K562 (cell line): ENCODE measurements at regions not wholly inside any gene's neighbourhood (a gene's known extent, or its start where the extent isn't known, plus 50 kb on each side); places are given as distances from the start of the nearest gene placed in this dataset.

Experiments used
- ATAC-seq: fragments of 200-7000 bp; cut with Tn5 transposase; 3 replicates; pipeline ENCODE4 v1.9.1; 2020; ENCODE audit warnings: moderate library complexity
- BruUV-seq: library from RNA; stranded (reverse); fragments of 400-500 nt; replicated peaks from 2 replicates; lab custom pipeline; 2021; lab: Mats Ljungman, UMichigan
- CTCF ChIA-PET: fragments of 300-600 bp; formaldehyde crosslinking; extraction: SDS; loops from one replicate; lab custom pipeline; 2021; ENCODE audit warnings: low intra/inter-chr PET ratio; lab: Yijun Ruan, JAX
- POLR2A ChIA-PET: fragments of 300-600, 350-650 bp; sonication (Branson Sonifier 250); formaldehyde crosslinking; extraction: SDS; loops from one replicate; lab custom pipeline; 2021; ENCODE audit warnings: antibody characterized with exemption, inconsistent platforms; lab: Yijun Ruan, JAX
- DNase-seq, 4 experiments: peaks; one replicate each; pipeline versions ENCODE4 v3.0.0 to v3.0.0-alpha.2; 2011 to 2018; ENCODE audit warnings: low spot score in 3 of 4, mixed read lengths in 3 of 4; ENCODE audit errors: extremely low read depth in 1 of 4
- FAIRE-seq: peaks from 2 replicates; lab custom pipeline; 2011; peaks lifted over from hg19 to GRCh38; lab: Jason Lieb, UNC
- H2AFZ ChIP-seq: 2 replicates; pipeline ENCODE4 v1.6.0; 2011; ENCODE audit warnings: low read depth, low read length, control low read depth, inconsistent platforms
- H3K27ac ChIP-seq: fragments of 200-600 bp; 3 replicates; pipeline ENCODE4 v1.8.0; 2011; ENCODE audit warnings: low read depth, mild to moderate bottlenecking, control low read depth, inconsistent platforms, low read length, moderate library complexity, mixed read lengths; ENCODE audit errors: extremely low read depth
- H3K27me3 ChIP-seq, 2 experiments: fragments of 300-600 bp in 1 of 2; 2 replicates in 1 of 2; 3 replicates in 1 of 2; pipeline versions ENCODE4 v1.6.0 to v1.8.0; 2011; ENCODE audit warnings: inconsistent platforms in 2 of 2, low read length in 2 of 2, mild to moderate bottlenecking in 1 of 2, mixed read lengths in 1 of 2, moderate library complexity in 1 of 2; ENCODE audit not compliant: control insufficient read depth in 2 of 2, insufficient read depth in 2 of 2
- H3K36me3 ChIP-seq: fragments of 300-600 bp; 3 replicates; pipeline ENCODE4 v1.8.0; 2011; ENCODE audit warnings: mild to moderate bottlenecking, low read length, inconsistent platforms; ENCODE audit not compliant: control insufficient read depth, insufficient read depth
- H3K4me1 ChIP-seq, 2 experiments: fragments of 200-600 bp in 1 of 2; replicated peaks in 1 of 2; 2 replicates in 1 of 2; 3 replicates in 1 of 2; pipeline versions ENCODE4 v1.5.1 to v1.8.0; 2011; ENCODE audit warnings: inconsistent platforms in 2 of 2, low read length in 2 of 2, mild to moderate bottlenecking in 1 of 2, mixed read lengths in 1 of 2, moderate library complexity in 1 of 2; ENCODE audit not compliant: control insufficient read depth in 2 of 2, insufficient read depth in 2 of 2
- H3K4me2 ChIP-seq: 2 replicates; pipeline ENCODE4 v1.6.1; 2011; ENCODE audit warnings: low read length, control low read depth, inconsistent platforms, mixed read lengths; ENCODE audit not compliant: insufficient read depth
- H3K4me3 ChIP-seq: fragments of 200-600 bp; sonication (generic), shearing (Covaris generic); 2 replicates; pipeline ENCODE4 v1.5.1; 2016; ENCODE audit warnings: control low read depth, inconsistent platforms
- H3K79me2 ChIP-seq: fragments of 200-600 bp; 3 replicates; pipeline ENCODE4 v1.8.0; 2011; ENCODE audit warnings: low read length, inconsistent platforms; ENCODE audit not compliant: control insufficient read depth, insufficient read depth
- H3K9ac ChIP-seq, 2 experiments: 2 replicates each; pipeline versions ENCODE4 v1.6.0 to v1.6.1; 2011; ENCODE audit warnings: low read depth in 2 of 2, low read length in 2 of 2, control low read depth in 1 of 2, inconsistent platforms in 1 of 2, mild to moderate bottlenecking in 1 of 2, mixed read lengths in 1 of 2; ENCODE audit not compliant: insufficient read depth in 1 of 2
- H3K9me1 ChIP-seq: one replicate; pipeline ENCODE4 v1.6.0; 2011; ENCODE audit warnings: inconsistent platforms, mild to moderate bottlenecking, low read length, moderate library complexity; ENCODE audit not compliant: control insufficient read depth, insufficient read depth
- H3K9me3 ChIP-seq: replicated peaks from 2 replicates; pipeline ENCODE4 v1.5.1; 2011; ENCODE audit warnings: low read depth, low read length, inconsistent platforms; ENCODE audit not compliant: control insufficient read depth, insufficient read depth
- H4K20me1 ChIP-seq: replicated peaks from 2 replicates; pipeline ENCODE4 v1.6.1; 2011; ENCODE audit warnings: low read length, inconsistent platforms, mixed read lengths; ENCODE audit not compliant: control insufficient read depth, insufficient read depth
- BACH1 ChIP-seq: fragments of 200-800 bp; sonication (Bioruptor generic); IDR thresholded peaks from 2 replicates; pipeline ENCODE4 v1.6.1; 2016; ENCODE audit warnings: missing genetic modification characterization, missing compliant biosample characterization
- E2F5 ChIP-seq: sonication (generic); formaldehyde crosslinking; IDR thresholded peaks from 2 replicates; pipeline ENCODE4 v1.8.0; 2022; ENCODE audit warnings: mild to moderate bottlenecking, missing genetic modification reagents
- ELF1 ChIP-seq: fragments of 200-800 bp; sonication (Bioruptor generic); IDR thresholded peaks from 2 replicates; pipeline ENCODE4 v1.6.1; 2016; ENCODE audit warnings: missing genetic modification characterization, missing compliant biosample characterization
- GMEB1 ChIP-seq: fragments of 250-450 bp; sonication (Bioruptor Pico); IDR thresholded peaks from 2 replicates; pipeline ENCODE4 v1.4.0; 2020; ENCODE audit warnings: mild to moderate bottlenecking
- MLX ChIP-seq, 2 experiments: fragments of 450-650 bp in 1 of 2; sonication (generic) in 1 of 2; formaldehyde crosslinking; conservative IDR thresholded peaks; 2 replicates each; pipeline versions ENCODE4 v1.4.0 to v1.8.1; 2020 to 2022; ENCODE audit warnings: mild to moderate bottlenecking in 1 of 2, missing genetic modification reagents in 1 of 2
- RBM14 ChIP-seq: fragments of 200-400 bp; formaldehyde crosslinking; IDR thresholded peaks from 2 replicates; pipeline ENCODE4 v1.6.1; 2018; ENCODE audit warnings: low read depth, mild to moderate bottlenecking, low read length, moderate library complexity, borderline replicate concordance; ENCODE audit not compliant: insufficient read depth
- WGBS: fragments of 100-300 bp; shearing (Covaris generic); methylation state at CpG from one replicate; pipeline ENCODE4 v1.1.6; 2016; ENCODE audit warnings: low coverage, mixed read lengths; ENCODE audit not compliant: insufficient coverage; ENCODE audit errors: missing lambda C conversion rate; 5-methylcytosine and 5-hydroxymethylcytosine counted together
- in situ Hi-C: fragments of 300-500 bp; cut with MboI; formaldehyde crosslinking; loops from 4 replicates; pipeline ENCODE4 v1.15.0; 2018; ENCODE audit warnings: inconsistent platforms, mixed read lengths
- intact Hi-C: fragments of 100-400 bp; cut with micrococcal nuclease; formaldehyde crosslinking; loops from 2 replicates; pipeline ENCODE4 v1.14.2; 2022
- TF ChIP-seq, protein P1 (sequence below), 2 experiments: IDR thresholded peaks in 1 of 2; conservative IDR thresholded peaks in 1 of 2; 2 replicates each; pipeline ENCODE4 v1.6.1; 2016; ENCODE audit warnings: low read depth in 2 of 2, mild to moderate bottlenecking in 1 of 2, missing compliant biosample characterization in 1 of 2, missing genetic modification characterization in 1 of 2, moderate library complexity in 1 of 2
- TF ChIP-seq, protein P2 (sequence below): fragments of 450-650 bp; IDR thresholded peaks from 2 replicates; pipeline ENCODE4 v1.7.0; 2016; ENCODE audit warnings: borderline replicate concordance

DNA sequence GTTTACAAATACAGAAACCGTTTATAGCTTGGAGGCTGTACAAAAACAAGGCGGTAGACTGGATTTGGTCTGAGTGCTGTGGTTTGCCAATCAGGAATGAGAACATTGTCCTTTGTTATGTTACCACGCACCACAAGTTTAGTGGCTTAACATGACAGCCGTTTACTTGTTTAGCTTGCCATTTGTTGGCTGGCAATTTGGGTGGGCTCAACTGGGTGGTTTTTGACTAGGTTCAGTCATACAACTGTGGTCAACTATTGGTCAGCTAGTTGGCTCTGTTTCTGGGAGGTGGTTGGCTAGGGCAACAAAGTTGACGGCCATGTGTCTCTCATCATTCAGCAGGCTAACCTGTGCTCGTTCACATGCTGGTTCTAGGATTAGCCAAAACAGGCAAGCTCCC is 60.1 kb upstream of the SP8 start:
- intact Hi-C loops: no loop called here
- H3K27ac ChIP-seq: no peak overlapping the region
- H3K4me1 ChIP-seq: no peaks in the 10 kb centered on the region
- TF ChIP-seq, protein P1, sequence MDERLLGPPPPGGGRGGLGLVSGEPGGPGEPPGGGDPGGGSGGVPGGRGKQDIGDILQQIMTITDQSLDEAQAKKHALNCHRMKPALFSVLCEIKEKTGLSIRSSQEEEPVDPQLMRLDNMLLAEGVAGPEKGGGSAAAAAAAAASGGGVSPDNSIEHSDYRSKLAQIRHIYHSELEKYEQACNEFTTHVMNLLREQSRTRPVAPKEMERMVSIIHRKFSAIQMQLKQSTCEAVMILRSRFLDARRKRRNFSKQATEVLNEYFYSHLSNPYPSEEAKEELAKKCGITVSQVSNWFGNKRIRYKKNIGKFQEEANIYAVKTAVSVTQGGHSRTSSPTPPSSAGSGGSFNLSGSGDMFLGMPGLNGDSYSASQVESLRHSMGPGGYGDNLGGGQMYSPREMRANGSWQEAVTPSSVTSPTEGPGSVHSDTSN (CRISPR knock-in tag; IDR thresholded peaks at IDR 0.05; ENCODE audit: low read depth): no peak
- TF ChIP-seq, protein P1 (tag; conservative IDR thresholded peaks at IDR 0.05; ENCODE audit: low read depth): no peak
- TF ChIP-seq E2F5 (CRISPR knock-in tag) (no peak), BACH1 (tag) (no peak), ELF1 (tag) (no peak), RBM14 (no peak), MLX (CRISPR knock-in tag; conservative IDR thresholded peaks at IDR 0.05) (no peak), GMEB1 (CRISPR knock-in tag) (no peak)
- TF ChIP-seq, protein P2, sequence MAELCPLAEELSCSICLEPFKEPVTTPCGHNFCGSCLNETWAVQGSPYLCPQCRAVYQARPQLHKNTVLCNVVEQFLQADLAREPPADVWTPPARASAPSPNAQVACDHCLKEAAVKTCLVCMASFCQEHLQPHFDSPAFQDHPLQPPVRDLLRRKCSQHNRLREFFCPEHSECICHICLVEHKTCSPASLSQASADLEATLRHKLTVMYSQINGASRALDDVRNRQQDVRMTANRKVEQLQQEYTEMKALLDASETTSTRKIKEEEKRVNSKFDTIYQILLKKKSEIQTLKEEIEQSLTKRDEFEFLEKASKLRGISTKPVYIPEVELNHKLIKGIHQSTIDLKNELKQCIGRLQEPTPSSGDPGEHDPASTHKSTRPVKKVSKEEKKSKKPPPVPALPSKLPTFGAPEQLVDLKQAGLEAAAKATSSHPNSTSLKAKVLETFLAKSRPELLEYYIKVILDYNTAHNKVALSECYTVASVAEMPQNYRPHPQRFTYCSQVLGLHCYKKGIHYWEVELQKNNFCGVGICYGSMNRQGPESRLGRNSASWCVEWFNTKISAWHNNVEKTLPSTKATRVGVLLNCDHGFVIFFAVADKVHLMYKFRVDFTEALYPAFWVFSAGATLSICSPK: no peak
- no peaks in the 10 kb centered on the region for H3K79me2 ChIP-seq
- H3K4me2 ChIP-seq: no peak overlapping the region
- H3K36me3 ChIP-seq: no peaks in the 10 kb centered on the region
- H3K4me3 ChIP-seq: no peak overlapping the region
- no peak overlapping the region for H3K9ac ChIP-seq
- DNase-seq: no peak
- no peaks in the 10 kb centered on the region for H3K9me1 ChIP-seq
- H3K9me3 ChIP-seq: no peaks in the 10 kb centered on the region
- WGBS: 17% methylated on average over 6 of the region's 6 CpGs
- ChIA-PET CTCF (no interaction called here), POLR2A (no interaction called here)
- no peak overlapping the region for H2AFZ ChIP-seq
- FAIRE-seq: no peak
- in situ Hi-C loops: no loop called here
- H4K20me1 ChIP-seq: no peaks in the 10 kb centered on the region
- H3K27me3 ChIP-seq: no peaks in the 10 kb centered on the region
- BruUV-seq: no TSS peak
- no peak for ATAC-seq
